HG02840 (cell line): ENCODE measurements at regions not wholly inside any gene's neighbourhood (a gene's known extent, or its start where the extent isn't known, plus 50 kb on each side); places are given as distances from the start of the nearest gene placed in this dataset.

ENCODE experiments used
- ATAC-seq: cut with Tn5 transposase; IDR thresholded peaks from one replicate; pipeline ENCODE4 v1.9.1; 2021; ENCODE audit warnings: mild to moderate bottlenecking, moderate library complexity, moderate number of reproducible peaks; ENCODE audit not compliant: unreplicated experiment, low FRiP score

DNA sequence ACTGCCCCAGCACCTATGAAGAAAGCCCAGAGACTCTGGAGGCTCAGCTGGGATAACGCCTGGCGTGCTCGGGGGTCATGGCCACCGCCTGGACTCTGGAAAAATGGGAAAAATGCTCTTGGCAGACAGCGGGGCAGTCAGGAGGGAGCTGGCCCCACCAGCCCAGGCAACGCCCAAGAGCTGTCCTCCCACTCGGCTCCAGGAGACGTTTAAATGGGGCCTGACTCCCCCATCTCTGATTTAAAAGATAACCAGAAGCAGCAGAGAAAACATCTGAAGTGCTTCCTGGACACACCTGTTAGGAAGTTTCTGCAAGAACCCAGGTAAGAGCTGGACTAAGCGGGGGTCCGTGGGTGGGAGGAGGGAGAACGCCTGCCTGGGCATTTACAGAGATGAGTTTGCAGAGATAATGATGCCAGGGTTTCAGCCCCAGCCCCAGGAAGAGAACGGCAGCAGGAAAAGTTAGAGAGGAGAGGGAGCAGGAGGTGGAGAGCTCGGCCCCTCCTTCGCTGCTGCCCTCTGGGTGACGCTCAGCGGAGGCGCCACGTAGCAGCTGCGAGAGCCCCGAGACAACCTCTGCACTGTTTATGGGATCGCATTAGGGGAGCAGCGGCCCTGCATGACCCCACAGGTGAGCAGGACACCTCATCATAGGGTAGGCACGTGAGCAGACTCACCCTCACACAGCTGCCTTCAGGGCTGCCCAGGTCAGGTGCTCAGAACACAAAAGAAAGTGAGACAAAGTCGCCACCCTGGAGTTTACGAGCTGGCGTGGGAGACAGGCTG, 83.5 kb upstream of the INSIG1 start:
- no peak for ATAC-seq

DNA sequence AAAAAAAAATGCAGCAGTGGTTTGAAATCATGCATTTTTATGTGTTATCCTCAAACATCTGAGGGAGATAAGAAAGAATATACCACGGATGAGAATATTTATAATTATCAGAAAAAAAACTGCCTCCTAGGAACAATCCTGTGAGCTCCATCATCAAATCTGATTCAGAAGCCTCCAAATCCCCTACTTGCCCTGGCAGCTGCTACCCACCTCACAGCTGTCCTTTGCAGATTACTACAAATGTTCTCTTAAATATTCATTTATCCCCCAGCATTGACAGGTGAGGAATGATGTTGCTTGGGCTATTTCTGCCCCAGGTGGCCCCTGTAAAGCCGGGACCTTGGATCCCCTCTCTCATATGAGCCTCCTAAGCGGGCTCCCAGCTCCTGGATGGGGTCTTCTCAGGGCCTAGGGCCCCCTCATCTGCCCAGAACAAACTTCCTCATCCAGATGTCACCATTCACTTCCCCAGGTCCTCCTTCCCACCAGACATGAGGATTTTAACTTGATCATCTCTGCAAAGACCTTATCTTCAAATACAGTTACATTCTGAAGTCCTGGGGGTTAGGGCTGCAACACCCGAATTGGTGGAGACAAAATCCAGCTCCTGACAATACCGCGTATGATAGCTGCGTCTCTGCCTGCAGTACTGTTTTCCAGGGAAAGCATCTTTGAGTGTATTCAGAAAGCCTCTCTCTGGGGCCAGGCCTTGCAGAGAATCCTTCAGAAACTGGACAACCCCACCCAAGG, 81.9 kb upstream of the INSIG1 start:
- ATAC-seq = no peak

GRCh38 chr7:155216475-155217272, 81.0 kb upstream of the INSIG1 start:
- ATAC-seq = no peak

DNA sequence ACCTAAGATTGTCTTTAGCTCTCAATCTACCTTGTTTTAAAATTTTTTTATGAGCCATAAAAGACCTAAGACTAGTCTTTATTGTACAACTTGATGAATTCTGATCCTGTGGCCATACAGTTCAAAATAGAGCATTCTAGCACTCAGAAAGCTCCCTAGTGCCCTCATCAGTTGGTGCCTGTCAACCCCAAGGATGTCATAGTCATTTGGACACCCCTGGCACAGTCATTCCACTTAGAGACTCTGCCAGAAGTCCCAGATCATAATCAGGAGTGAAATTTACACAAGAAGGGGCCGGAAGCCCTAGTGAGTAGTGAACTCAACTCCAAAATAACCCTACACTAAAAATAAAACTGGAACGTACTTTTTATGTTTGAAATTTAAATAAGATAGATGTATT, 80.0 kb upstream of the INSIG1 start:
- no peak for ATAC-seq

DNA sequence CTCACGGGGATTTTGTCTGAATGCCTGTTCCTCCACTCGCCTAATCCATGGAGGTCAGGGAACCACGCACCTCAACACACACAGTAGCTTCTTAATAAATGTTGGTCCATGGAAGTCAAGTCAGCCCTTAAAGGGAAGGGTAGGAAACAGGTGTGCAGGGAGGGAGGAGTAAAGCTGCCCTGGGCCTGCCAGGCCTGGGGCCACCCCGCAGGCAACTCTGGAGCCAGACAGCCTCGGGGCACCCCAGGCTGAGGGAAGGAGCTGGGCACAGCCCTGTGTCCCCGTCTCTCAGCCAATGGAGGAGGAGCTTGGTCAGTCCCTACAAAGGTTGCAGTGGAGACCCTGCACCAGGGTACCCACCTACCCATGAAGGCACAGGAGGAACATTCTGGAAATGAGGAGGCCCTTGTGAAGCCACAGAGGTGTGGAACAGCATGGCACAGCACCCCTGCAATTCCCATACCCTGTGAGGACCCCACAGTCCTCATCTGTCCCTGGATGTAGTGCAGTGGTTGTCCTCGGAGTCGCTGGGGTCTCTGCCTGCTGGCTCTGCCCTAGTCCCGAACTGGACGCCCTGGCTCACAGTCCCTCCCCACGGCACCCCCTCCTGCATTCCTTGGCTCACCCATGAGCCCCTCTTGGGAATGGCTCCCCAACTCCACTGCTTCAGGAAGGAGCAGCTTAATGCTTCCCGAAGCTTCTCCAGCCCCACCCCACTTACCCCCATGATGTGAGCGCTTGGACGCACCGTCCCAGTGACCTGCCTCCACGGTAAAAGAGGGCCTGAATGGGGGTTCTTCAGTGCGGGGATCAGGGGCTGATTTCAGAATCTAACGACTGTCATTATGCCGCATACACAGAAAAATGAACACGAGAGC, 79.2 kb upstream of the INSIG1 start:
- ATAC-seq = no peak

DNA sequence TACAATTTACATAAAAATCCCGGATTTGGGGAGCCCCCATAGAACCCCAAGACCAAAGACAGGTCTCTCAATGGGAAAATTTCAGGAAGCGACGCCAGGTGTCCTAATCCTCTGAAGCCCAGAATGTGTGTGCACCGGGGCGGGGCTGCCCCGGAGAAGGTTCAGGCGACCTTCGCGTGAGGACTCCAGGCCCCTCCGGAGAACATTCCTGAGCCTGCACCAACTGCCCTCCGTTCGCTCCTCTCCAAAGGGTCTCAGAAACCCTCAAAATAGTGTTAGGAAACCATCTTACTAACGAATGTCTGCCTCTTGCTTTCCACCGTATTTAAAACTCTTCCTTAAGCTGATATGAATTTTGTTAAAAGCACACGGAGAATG, 78.5 kb upstream of the INSIG1 start:
- ATAC-seq = no peak

DNA sequence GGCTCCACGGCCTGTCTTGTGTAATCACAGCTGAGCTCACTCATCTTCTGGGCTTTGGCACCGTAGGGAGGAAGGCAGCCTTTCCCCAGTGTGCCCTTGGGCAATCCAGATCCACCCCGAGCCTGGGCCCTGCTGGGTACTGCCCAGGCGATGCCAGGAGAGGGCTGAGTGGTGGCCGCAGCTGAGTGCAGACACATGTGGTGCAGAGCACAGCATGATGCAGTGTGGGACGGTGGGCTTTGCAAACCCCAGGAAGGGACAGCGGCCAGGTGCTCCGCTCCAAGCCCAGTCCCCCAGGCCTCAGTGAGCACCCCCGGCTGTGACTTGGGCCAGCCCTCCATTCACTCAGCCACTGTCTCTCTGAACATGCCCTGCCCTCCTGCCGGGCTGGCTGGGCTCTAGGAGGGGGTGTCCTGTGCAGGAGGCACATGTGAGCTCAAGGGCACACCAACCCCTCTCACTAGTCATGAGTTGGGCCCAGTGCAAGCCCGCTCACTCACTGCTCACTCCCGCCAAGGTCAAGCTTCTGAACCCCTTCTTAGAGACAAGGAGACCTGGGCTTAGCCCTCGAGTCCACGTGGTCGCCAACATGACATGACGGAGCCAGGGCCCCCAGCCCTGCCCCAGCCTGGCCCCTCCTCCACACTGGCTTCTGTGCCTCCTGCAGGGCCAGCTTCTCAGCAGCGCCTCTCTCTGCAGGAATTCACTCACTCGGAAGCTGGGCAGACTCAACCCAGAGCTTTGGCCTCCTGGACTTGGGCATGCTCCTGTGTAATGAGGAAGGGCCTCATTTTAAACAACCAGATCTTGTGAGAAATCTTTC, 77.5 kb upstream of the INSIG1 start:
- ATAC-seq = no peak

DNA sequence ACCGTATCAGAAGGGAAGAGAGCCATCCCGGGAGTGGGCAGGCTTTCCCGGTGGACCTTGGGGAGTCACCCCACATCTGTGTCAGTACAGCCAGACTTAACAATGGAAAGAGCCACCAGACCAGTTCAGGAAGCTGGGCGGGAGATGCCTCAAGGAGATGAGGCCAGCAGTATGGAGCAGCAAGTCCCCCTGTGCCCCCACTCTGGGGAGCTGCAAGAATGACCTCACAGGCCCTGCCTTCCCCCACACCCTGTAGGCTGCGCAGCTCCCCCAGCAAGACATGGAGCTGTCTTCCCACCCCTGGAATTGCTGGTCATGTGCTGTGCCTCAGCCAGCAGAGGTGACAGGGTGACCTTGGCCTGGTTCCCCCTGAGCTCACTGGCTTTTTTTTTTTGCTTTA, 76.8 kb upstream of the INSIG1 start:
- ATAC-seq = no peak

DNA sequence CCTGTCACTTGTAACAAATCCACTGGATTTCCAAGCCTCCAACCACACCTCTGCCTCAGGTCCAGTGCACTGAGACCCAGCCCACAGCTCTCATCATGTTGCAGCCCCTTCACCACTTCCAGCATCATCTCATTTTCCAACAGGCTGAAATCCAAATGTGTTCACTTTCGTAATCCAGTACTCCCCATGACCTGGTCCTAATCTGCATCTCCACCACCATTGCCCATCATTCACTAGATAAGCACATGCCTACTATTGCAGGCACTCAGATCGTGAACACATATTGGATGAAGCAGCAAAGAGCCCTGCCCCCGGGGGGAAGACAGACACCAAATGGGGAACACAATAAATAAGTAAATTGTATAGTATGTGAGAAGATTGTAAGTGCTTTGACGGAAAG, 76.1 kb upstream of the INSIG1 start:
- ATAC-seq = no peak

DNA sequence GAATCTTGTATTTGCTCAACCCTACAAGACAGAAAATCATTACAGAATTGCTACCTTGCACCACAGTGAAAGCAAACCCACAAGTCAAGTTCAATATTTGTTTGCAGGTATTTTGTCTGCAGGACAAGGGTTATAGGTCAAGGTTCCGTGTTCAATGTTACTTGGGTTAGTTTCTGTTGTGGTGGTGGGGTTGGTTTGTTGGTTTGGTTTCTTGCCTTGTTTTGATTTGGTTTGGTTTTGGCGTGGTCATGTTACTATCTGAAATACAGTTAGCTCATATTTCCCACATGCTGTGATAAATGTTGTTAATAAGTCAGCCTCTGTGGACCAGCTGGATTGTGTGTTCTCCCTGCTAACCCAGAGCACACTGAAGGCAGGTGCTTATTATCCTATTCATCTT, 75.6 kb upstream of the INSIG1 start:
- no peak for ATAC-seq

GRCh38 chr7:155222573-155222972, 75.1 kb upstream of the INSIG1 start:
- ATAC-seq = no peak

- no peak for ATAC-seq
These were observed 74.7 kb upstream of the INSIG1 start for GRCh38 chr7:155223021-155223420.

DNA sequence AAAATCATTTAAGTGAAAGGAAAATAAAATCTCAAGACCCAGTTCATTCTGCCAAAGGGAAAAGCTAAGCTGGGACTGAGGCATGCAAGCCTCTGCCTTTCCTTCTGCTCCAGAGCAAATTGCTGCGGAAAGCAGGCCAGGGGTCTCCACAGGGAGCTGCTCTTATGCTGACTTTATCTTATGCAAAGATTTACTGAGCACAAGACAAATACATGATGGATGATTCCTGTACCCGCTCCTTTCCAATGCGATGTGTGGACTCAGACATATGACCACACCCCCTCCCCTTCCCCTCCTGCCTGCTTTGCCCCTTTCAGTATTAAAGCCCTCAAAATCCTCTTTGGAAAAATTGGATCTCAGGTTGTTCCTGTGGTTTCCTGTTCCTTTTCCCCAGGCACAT, 74.2 kb upstream of the INSIG1 start:
- no peak for ATAC-seq

DNA sequence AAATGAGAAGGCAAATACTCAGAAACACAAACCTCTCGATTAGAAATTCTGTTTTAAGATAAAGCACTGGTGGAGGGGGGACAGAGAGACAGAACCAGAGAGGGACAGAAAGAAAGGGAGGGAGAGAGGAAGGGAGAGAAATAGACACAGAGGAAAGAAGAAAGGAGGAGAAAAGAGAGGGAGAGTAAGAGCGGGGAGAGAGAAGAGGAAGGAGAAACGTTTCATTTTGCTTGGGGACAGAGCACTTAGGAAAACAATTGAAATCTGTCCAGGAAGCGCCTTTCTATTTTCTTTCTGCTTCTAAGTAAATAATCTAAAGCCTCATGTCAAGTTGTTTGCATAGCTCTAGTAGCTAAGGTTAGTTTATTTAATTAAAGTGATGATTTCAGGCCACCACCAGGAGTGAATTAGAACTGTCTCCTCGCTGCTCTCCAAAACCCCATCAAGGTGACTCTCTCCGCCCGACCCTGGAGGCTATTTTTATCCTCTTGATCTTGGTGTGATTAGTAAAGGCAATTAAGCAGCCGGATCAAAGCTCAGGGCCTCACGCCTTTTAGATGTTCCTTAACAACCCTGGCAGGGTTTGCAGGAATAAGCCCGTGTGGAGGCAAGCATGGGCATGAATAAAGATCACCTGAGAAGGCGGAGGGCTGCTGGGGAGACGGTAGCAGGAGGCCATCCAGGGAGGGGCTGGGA, 73.4 kb upstream of the INSIG1 start:
- no peak for ATAC-seq

DNA sequence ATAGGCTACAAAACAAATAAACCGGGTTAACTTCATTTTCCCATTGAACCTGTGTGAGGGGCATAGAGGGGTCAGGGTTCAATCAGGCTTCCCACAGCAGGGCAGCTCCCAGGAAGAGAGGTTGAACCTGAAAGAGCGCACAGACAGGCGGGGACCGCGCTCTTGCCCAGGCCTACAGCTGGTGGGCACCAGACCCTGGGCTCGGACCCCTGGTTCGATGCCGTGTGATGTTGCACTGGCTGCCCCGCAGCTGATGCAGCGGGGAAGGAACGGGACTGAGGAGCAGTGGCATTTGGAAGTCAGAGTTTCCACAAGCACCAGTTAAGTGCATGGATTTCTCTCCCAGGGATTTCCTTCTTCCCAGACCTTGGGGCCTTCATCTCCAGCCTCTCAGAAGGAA, 72.6 kb upstream of the INSIG1 start:
- ATAC-seq = no peak

GRCh38 chr7:155225516-155225915, 72.2 kb upstream of the INSIG1 start:
- ATAC-seq = no peak

DNA sequence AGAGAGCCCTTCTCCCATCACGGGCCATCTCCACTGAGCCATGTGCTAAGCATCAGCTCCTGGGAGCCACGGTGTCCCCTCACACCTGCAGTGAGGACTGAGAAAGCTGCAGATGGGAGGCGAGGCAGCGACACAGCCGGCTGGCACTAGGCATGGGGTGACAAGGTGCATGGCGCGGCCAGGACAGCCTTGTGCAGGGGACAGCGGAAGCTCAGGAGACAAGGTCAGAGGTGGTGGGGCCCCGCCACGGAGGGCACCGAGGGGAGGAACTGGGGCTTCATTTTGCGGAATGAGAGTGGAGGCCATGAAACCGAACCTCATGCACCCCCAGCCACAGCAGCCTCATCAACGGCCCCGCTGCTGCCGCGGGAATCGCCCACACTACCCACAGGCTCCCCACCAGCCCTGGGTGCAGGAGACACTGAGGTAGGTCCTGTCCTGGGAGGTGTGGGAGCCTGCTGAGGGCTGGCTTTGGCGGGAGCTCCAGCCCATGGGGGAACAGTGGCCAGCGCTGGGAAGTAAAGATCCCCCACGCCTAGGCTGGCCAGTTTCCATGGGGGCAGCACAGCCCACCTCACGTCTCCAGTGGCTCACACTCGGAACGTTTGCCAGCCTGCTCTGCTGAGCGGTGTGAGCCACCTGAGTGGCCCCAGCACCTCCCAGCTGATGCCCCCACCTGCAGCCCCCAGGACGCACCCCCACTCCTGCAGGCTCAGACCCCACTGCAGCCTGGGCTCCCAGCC, 71.2 kb upstream of the INSIG1 start:
- no peak for ATAC-seq
